ENCODE measurements at regions not wholly inside any gene's neighbourhood (a gene's known extent, or its start where the extent isn't known, plus 50 kb on each side); places are given as distances from the start of the nearest gene placed in this dataset.
"Not testable (repeated sequence)": the region's sequence is repeated elsewhere in the genome, so short reads cannot be mapped to it uniquely, and the experiment has no call there.

GRCh38 chr3:168801794-168802193 lies 706.1 kb upstream of the GOLIM4 start:
- no peak overlapping the region for H3K9ac ChIP-seq
- no peaks in the 10 kb centered on the region; a peak in 1 of 22 replicates for H4K20me1 ChIP-seq
- H3K36me3 ChIP-seq = no peaks in the 10 kb centered on the region
- no peak overlapping the region for H3K27ac ChIP-seq
- no peak overlapping the region for H3K4me3 ChIP-seq
- H3K27me3 ChIP-seq = no peaks in the 10 kb centered on the region
- H3K4me1 ChIP-seq = no peaks in the 10 kb centered on the region
- no peaks in the 10 kb centered on the region for H3K9me3 ChIP-seq (replicated peaks in 1 of 11)
- no peak overlapping the region for H3K4me2 ChIP-seq
- TF ChIP-seq Cebpa-rat (IDR thresholded peaks at IDR 0.05) = no peak

- Histone ChIP-seq H3K4me2 (no peak overlapping the region), H3K27ac (no peak overlapping the region), H3K4me3 (no peak overlapping the region), H4K20me1 (no peaks in the 10 kb centered on the region; a peak in 1 of 22 replicates), H3K4me1 (0 out of 20 replicates have a peak, but pooled peaks cover 0 to 4% (median 0%) of the 10 kb centered on the region in 10 experiments), H3K27me3 (no peaks in the 10 kb centered on the region), H3K9me3 (replicated peaks in 1 of 11) (no peaks in the 10 kb centered on the region), H3K9ac (no peak overlapping the region), H3K36me3 (no peaks in the 10 kb centered on the region)
- TF ChIP-seq Cebpa-rat (IDR thresholded peaks at IDR 0.05) = no peak
These were observed 700.6 kb upstream of the GOLIM4 start for GRCh38 chr3:168796339-168796738.

- Histone ChIP-seq H3K36me3 (no peaks in the 10 kb centered on the region), H3K27me3 (no peaks in the 10 kb centered on the region), H3K9ac (no peak overlapping the region), H3K4me1 (0 out of 20 replicates have a peak, but pooled peaks cover 0 to 4% (median 0%) of the 10 kb centered on the region in 10 experiments), H3K4me3 (no peak overlapping the region), H3K9me3 (replicated peaks in 1 of 11) (no peaks in the 10 kb centered on the region), H4K20me1 (no peaks in the 10 kb centered on the region; a peak in 1 of 22 replicates), H3K27ac (no peak overlapping the region), H3K4me2 (no peak overlapping the region)
- TF ChIP-seq Cebpa-rat (IDR thresholded peaks at IDR 0.05) = no peak
These were observed 698.7 kb upstream of the GOLIM4 start for GRCh38 chr3:168794427-168794826.

- H3K4me3 ChIP-seq = no peak overlapping the region
- no peaks in the 10 kb centered on the region for H3K27me3 ChIP-seq
- H3K9me3 ChIP-seq (replicated peaks in 1 of 11) = peaks cover 0 to 4% (median 0%) of the 10 kb centered on the region in 11 experiments; a peak in 2 of 22 replicates
- no peak overlapping the region for H3K27ac ChIP-seq
- no peaks in the 10 kb centered on the region for H3K36me3 ChIP-seq
- no peaks in the 10 kb centered on the region for H3K4me1 ChIP-seq
- H3K9ac ChIP-seq = no peak overlapping the region
- no peaks in the 10 kb centered on the region for H4K20me1 ChIP-seq
- no peak for TF ChIP-seq Cebpa-rat (IDR thresholded peaks at IDR 0.05)
- no peak overlapping the region for H3K4me2 ChIP-seq
These were observed 686.5 kb upstream of the GOLIM4 start for GRCh38 chr3:168782193-168782592.

- H3K4me1 ChIP-seq; H3K4me3 ChIP-seq; H3K27me3 ChIP-seq; H3K9ac ChIP-seq; H3K27ac ChIP-seq; H3K36me3 ChIP-seq; H3K9me3 ChIP-seq (replicated peaks in 1 of 11); H4K20me1 ChIP-seq; H3K4me2 ChIP-seq: not testable (repeated sequence)
These were observed 684.4 kb upstream of the GOLIM4 start for GRCh38 chr3:168779970-168780645.

GRCh38 chr3:168753724-168754123 lies 658.0 kb upstream of the GOLIM4 start:
- Histone ChIP-seq H3K27me3 (no peaks in the 10 kb centered on the region), H3K4me3 (no peak overlapping the region)
- no peak for TF ChIP-seq Cebpa-rat (IDR thresholded peaks at IDR 0.05)

GRCh38 chr3:168752339-168752738 lies 656.6 kb upstream of the GOLIM4 start:
- no peaks in the 10 kb centered on the region for H3K9me3 ChIP-seq (replicated peaks in 1 of 11)
- H3K4me1 ChIP-seq = no peaks in the 10 kb centered on the region
- H3K27ac ChIP-seq = no peak overlapping the region
- H4K20me1 ChIP-seq = no peaks in the 10 kb centered on the region
- no peak overlapping the region for H3K4me3 ChIP-seq
- H3K4me2 ChIP-seq = no peak overlapping the region
- no peaks in the 10 kb centered on the region for H3K36me3 ChIP-seq
- H3K27me3 ChIP-seq = no peaks in the 10 kb centered on the region
- no peak overlapping the region for H3K9ac ChIP-seq
- no peak for TF ChIP-seq Cebpa-rat (IDR thresholded peaks at IDR 0.05)

More at GRCh38 chr3:168753724-168754123, 658.0 kb upstream of the GOLIM4 start:
- Histone ChIP-seq H3K4me2 (no peak overlapping the region), H3K9ac (no peak overlapping the region), H3K4me1 (no peaks in the 10 kb centered on the region), H4K20me1 (no peaks in the 10 kb centered on the region), H3K36me3 (no peaks in the 10 kb centered on the region), H3K9me3 (replicated peaks in 1 of 11) (no peaks in the 10 kb centered on the region), H3K27ac (no peak overlapping the region)

GRCh38 chr3:168747697-168748096 lies 652.0 kb upstream of the GOLIM4 start:
- Histone ChIP-seq H3K4me2 (no peak overlapping the region), H4K20me1 (no peaks in the 10 kb centered on the region; a peak in 1 of 22 replicates), H3K27ac (no peak overlapping the region), H3K4me3 (no peak overlapping the region), H3K9ac (no peak overlapping the region), H3K36me3 (no peaks in the 10 kb centered on the region), H3K4me1 (no peaks in the 10 kb centered on the region), H3K9me3 (replicated peaks in 1 of 11) (peaks cover 6 to 15% (median 9%) of the 10 kb centered on the region in 11 experiments; a peak in 17 of 22 replicates), H3K27me3 (no peaks in the 10 kb centered on the region)
- TF ChIP-seq Cebpa-rat (IDR thresholded peaks at IDR 0.05) = no peak

- H3K9ac ChIP-seq = no peak overlapping the region
- TF ChIP-seq Cebpa-rat (IDR thresholded peaks at IDR 0.05) = no peak
- no peaks in the 10 kb centered on the region for H3K4me1 ChIP-seq
These were observed 643.0 kb upstream of the GOLIM4 start for GRCh38 chr3:168738527-168739325.

More at GRCh38 chr3:168738527-168739325, 643.0 kb upstream of the GOLIM4 start:
- no peak overlapping the region for H3K4me2 ChIP-seq
- H3K27ac ChIP-seq = no peak overlapping the region
- peaks cover 0 to 13% (median 7%) of the 10 kb centered on the region in 11 experiments; a peak in 13 of 22 replicates for H3K9me3 ChIP-seq (replicated peaks in 1 of 11)
- no peaks in the 10 kb centered on the region for H4K20me1 ChIP-seq
- H3K4me3 ChIP-seq = no peak overlapping the region
- no peaks in the 10 kb centered on the region for H3K36me3 ChIP-seq
- no peaks in the 10 kb centered on the region for H3K27me3 ChIP-seq
